IMR-90 (cell line): ENCODE measurements at regions not wholly inside any gene's neighbourhood (a gene's known extent, or its start where the extent isn't known, plus 50 kb on each side); places are given as distances from the start of the nearest gene placed in this dataset.

Experiments
- ATAC-seq: fragments of 200-7000 bp; cut with Tn5 transposase; 2 replicates; pipeline ENCODE4 v1.9.1; 2020; ENCODE audit warnings: low read depth, mild to moderate bottlenecking, moderate library complexity
- BruUV-seq: library from RNA; stranded (reverse); fragments of 400-500 nt; replicated peaks from 2 replicates; lab custom pipeline; 2021; lab: Mats Ljungman, UMichigan
- CTCF ChIA-PET: fragments of 300-600 bp; formaldehyde crosslinking; extraction: SDS; loops from one replicate; lab custom pipeline; 2021; ENCODE audit warnings: antibody characterized with exemption; lab: Yijun Ruan, JAX
- POLR2A ChIA-PET: fragments of 300-600 bp; sonication (Branson Sonifier 250); formaldehyde crosslinking; loops from one replicate; lab custom pipeline; 2022; ENCODE audit warnings: antibody characterized with exemption; ENCODE audit not compliant: unreplicated experiment; lab: Charles Lee
- DNase-seq: peaks from one replicate; pipeline ENCODE4 v3.0.0; 2013
- H2AFZ ChIP-seq: replicated peaks from 2 replicates; pipeline ENCODE3; 2013; ENCODE audit warnings: low read length, mild to moderate bottlenecking; ENCODE audit not compliant: poor library complexity
- H2AK5ac ChIP-seq: 2 replicates; pipeline ENCODE4 v1.6.1; 2013; ENCODE audit warnings: low read depth, low read length, inconsistent platforms
- H2AK9ac ChIP-seq: replicated peaks from 2 replicates; pipeline ENCODE3; 2013; ENCODE audit warnings: mild to moderate bottlenecking, low read depth, low read length, moderate library complexity; ENCODE audit not compliant: poor library complexity
- H2BK120ac ChIP-seq: 2 replicates; pipeline ENCODE4 v1.6.1; 2013; ENCODE audit warnings: low read depth, low read length, inconsistent platforms
- H2BK15ac ChIP-seq: 3 replicates; pipeline ENCODE4 v1.6.1; 2013; ENCODE audit warnings: low read depth, low read length, inconsistent platforms
- H2BK20ac ChIP-seq: 2 replicates; pipeline ENCODE4 v1.6.1; 2013; ENCODE audit warnings: low read depth, mild to moderate bottlenecking, inconsistent platforms, low read length, moderate library complexity
- H2BK5ac ChIP-seq: 2 replicates; pipeline ENCODE4 v1.6.1; 2013; ENCODE audit warnings: mild to moderate bottlenecking, low read depth, low read length, inconsistent platforms; ENCODE audit not compliant: poor library complexity, severe bottlenecking
- H3K14ac ChIP-seq: replicated peaks from 2 replicates; pipeline ENCODE4 v1.6.1; 2013; ENCODE audit warnings: low read depth, low read length, inconsistent platforms
- H3K18ac ChIP-seq: 2 replicates; pipeline ENCODE4 v1.6.1; 2013; ENCODE audit warnings: low read depth, low read length, control low read depth
- H3K23ac ChIP-seq: 2 replicates; pipeline ENCODE4 v1.6.1; 2013; ENCODE audit warnings: low read depth, low read length, inconsistent platforms
- H3K27ac ChIP-seq: 2 replicates; pipeline ENCODE4 v1.5.1; 2013; ENCODE audit warnings: mild to moderate bottlenecking, control low read depth, low read length; ENCODE audit not compliant: insufficient read depth
- H3K27me3 ChIP-seq: 2 replicates; pipeline ENCODE4 v1.6.1; 2013; ENCODE audit warnings: low read length; ENCODE audit not compliant: control insufficient read depth, insufficient read depth
- H3K36me3 ChIP-seq: 2 replicates; pipeline ENCODE4 v1.6.1; 2013; ENCODE audit warnings: low read length, mixed read lengths; ENCODE audit not compliant: control insufficient read depth, insufficient read depth
- H3K4ac ChIP-seq: 2 replicates; pipeline ENCODE4 v1.6.1; 2013; ENCODE audit warnings: low read depth, low read length, inconsistent platforms
- H3K4me1 ChIP-seq: 2 replicates; pipeline ENCODE4 v1.6.1; 2013; ENCODE audit warnings: low read length, mixed read lengths; ENCODE audit not compliant: control insufficient read depth, insufficient read depth
- H3K4me2 ChIP-seq: 2 replicates; pipeline ENCODE4 v1.6.1; 2013; ENCODE audit warnings: low read depth, mild to moderate bottlenecking, control low read depth, low read length, moderate library complexity
- H3K4me3 ChIP-seq: 2 replicates; pipeline ENCODE4 v1.5.1; 2013; ENCODE audit warnings: low read depth, mild to moderate bottlenecking, control low read depth, low read length, moderate library complexity; ENCODE audit not compliant: insufficient read depth
- H3K56ac ChIP-seq: 2 replicates; pipeline ENCODE4 v1.6.1; 2013; ENCODE audit warnings: low read length, inconsistent platforms; ENCODE audit not compliant: insufficient read depth; ENCODE audit errors: extremely low read depth
- H3K79me1 ChIP-seq, 2 experiments: 2 replicates each; pipeline ENCODE4 v1.6.1; 2013; ENCODE audit warnings: low read length in 2 of 2, inconsistent platforms in 1 of 2, low read depth in 1 of 2
- H3K9ac ChIP-seq: 2 replicates; pipeline ENCODE4 v1.6.1; 2013; ENCODE audit warnings: low read depth, low read length, control low read depth
- H3K9me1 ChIP-seq: 2 replicates; pipeline ENCODE4 v1.6.1; 2013; ENCODE audit warnings: low read length, inconsistent platforms; ENCODE audit not compliant: insufficient read depth
- H3K9me3 ChIP-seq: 2 replicates; pipeline ENCODE4 v1.6.1; 2013; ENCODE audit warnings: low read length; ENCODE audit not compliant: control insufficient read depth, insufficient read depth
- H4K20me1 ChIP-seq: 2 replicates; pipeline ENCODE4 v1.6.1; 2013; ENCODE audit warnings: low read length, inconsistent platforms; ENCODE audit not compliant: insufficient read depth
- H4K5ac ChIP-seq: 2 replicates; pipeline ENCODE4 v1.6.1; 2013; ENCODE audit warnings: mild to moderate bottlenecking, low read depth, low read length, control low read depth
- H4K8ac ChIP-seq, 2 experiments: 2 replicates each; pipeline ENCODE4 v1.6.1; 2013; ENCODE audit warnings: low read depth in 2 of 2, low read length in 2 of 2, control low read depth in 1 of 2, inconsistent platforms in 1 of 2
- H4K91ac ChIP-seq: 2 replicates; pipeline ENCODE4 v1.6.1; 2013; ENCODE audit warnings: low read depth, low read length, inconsistent platforms; ENCODE audit not compliant: insufficient read depth
- BHLHE40 ChIP-seq: fragments of 150-350 bp; IDR thresholded peaks from 2 replicates; pipeline ENCODE4 v1.6.1; 2016; ENCODE audit warnings: mild to moderate bottlenecking, low read depth, low read length
- CEBPB ChIP-seq: IDR thresholded peaks from 2 replicates; pipeline ENCODE4 v1.6.1; 2012; ENCODE audit warnings: low read depth, low read length, improper control_type of control experiment
- CTCF ChIP-seq: conservative IDR thresholded peaks from 2 replicates; pipeline ENCODE4 v1.5.1; 2012; ENCODE audit warnings: mild to moderate bottlenecking, low read depth, low read length, improper control_type of control experiment
- FOS ChIP-seq: fragments of 150-350 bp; IDR thresholded peaks from 2 replicates; pipeline ENCODE4 v1.6.1; 2016; ENCODE audit warnings: low read depth, low read length
- MAFK ChIP-seq: IDR thresholded peaks from 2 replicates; pipeline ENCODE4 v1.6.1; 2012; ENCODE audit warnings: low read depth, low read length, improper control_type of control experiment
- MAZ ChIP-seq: IDR thresholded peaks from 2 replicates; pipeline ENCODE4 v1.6.1; 2012; ENCODE audit warnings: low read depth, mild to moderate bottlenecking, low read length, improper control_type of control experiment, moderate library complexity, borderline replicate concordance
- MXI1 ChIP-seq: IDR thresholded peaks from 2 replicates; pipeline ENCODE4 v1.6.1; 2012; ENCODE audit warnings: low read depth, mild to moderate bottlenecking, low read length, moderate library complexity, borderline replicate concordance
- NFE2L2 ChIP-seq: fragments of 150-350 bp; IDR thresholded peaks from 2 replicates; pipeline ENCODE4 v1.6.1; 2016; ENCODE audit warnings: low read depth, mild to moderate bottlenecking, low read length
- POLR2A ChIP-seq: IDR thresholded peaks from 2 replicates; pipeline ENCODE4 v1.6.1; 2012; ENCODE audit warnings: mild to moderate bottlenecking, low read depth, low read length
- RAD21 ChIP-seq: IDR thresholded peaks from 2 replicates; pipeline ENCODE4 v1.6.1; 2012; ENCODE audit warnings: low read length, improper control_type of control experiment
- RCOR1 ChIP-seq: IDR thresholded peaks from 2 replicates; pipeline ENCODE4 v1.6.1; 2012; ENCODE audit warnings: mild to moderate bottlenecking, low read length, improper control_type of control experiment; ENCODE audit not compliant: insufficient replicate concordance
- RFX5 ChIP-seq: IDR thresholded peaks from 2 replicates; pipeline ENCODE4 v1.8.0; 2012; ENCODE audit warnings: low read depth, mild to moderate bottlenecking, low read length, moderate library complexity
- SMC3 ChIP-seq: fragments of 150-350 bp; IDR thresholded peaks from 2 replicates; pipeline ENCODE4 v1.6.1; 2016; ENCODE audit warnings: low read depth, mild to moderate bottlenecking, antibody characterized with exemption, low read length, moderate library complexity
- WGBS, 2 experiments: methylation state at CpG; one replicate each; pipeline versions ENCODE4 v1.1.5 to v1.1.7; 2013; ENCODE audit warnings: missing lambda C conversion rate in 2 of 2; ENCODE audit not compliant: insufficient read length in 1 of 2; ENCODE audit errors: extremely low coverage in 2 of 2; 5-methylcytosine and 5-hydroxymethylcytosine counted together
- dilution Hi-C: fragments of 300-500 bp; cut with HindIII; formaldehyde crosslinking; loops from one replicate; pipeline ENCODE4 v1.14.3; 2018; ENCODE audit warnings: low sequenced_read_pairs; ENCODE audit not compliant: unreplicated experiment
- in situ Hi-C: fragments of 300-500 bp; cut with MboI; formaldehyde crosslinking; loops from 3 replicates; pipeline ENCODE4 v1.14.3; 2019; ENCODE audit warnings: low sequenced_read_pairs, inconsistent platforms, mixed read lengths
- intact Hi-C: fragments of 100-400 bp; cut with micrococcal nuclease; formaldehyde crosslinking; loops from 2 replicates; pipeline ENCODE4 v1.10.0; 2022

- DNase-seq = no peak
- Histone ChIP-seq H3K4me2 (no peak overlapping the region), H3K36me3 (no peaks in the 10 kb centered on the region), H3K18ac (no peak overlapping the region), H3K27ac (no peak overlapping the region), H2AK9ac (no peak overlapping the region), H2BK20ac (no peak overlapping the region), H3K9me3 (no peaks in the 10 kb centered on the region), H2BK120ac (no peak overlapping the region), H3K23ac (no peak overlapping the region), H2AFZ (no peak overlapping the region), H2BK15ac (no peak overlapping the region), H3K4ac (no peak overlapping the region), H3K9ac (no peak overlapping the region), H3K4me3 (no peak overlapping the region), H4K8ac (no peak overlapping the region), H3K56ac (no peak overlapping the region), H3K79me1 (no peaks in the 10 kb centered on the region), H2AK5ac (no peak overlapping the region), H3K14ac (no peak overlapping the region), H4K91ac (no peak overlapping the region), H4K20me1 (no peaks in the 10 kb centered on the region), H3K9me1 (no peaks in the 10 kb centered on the region), H2BK5ac (no peak overlapping the region), H3K27me3 (no peaks in the 10 kb centered on the region), H4K5ac (no peak overlapping the region), H3K4me1 (no peaks in the 10 kb centered on the region)
- BruUV-seq = no TSS peak
- ChIA-PET POLR2A (no interaction called here), CTCF (interaction anchor here (0.7 kb wide), 1 partner anchor 47 kb away, joined by 3 read pairs; no protein-coding TSS in a partner anchor)
- no peak for TF ChIP-seq MAFK
- no peak for TF ChIP-seq BHLHE40
- no peak for TF ChIP-seq MAZ
- TF ChIP-seq SMC3 = no peak
- no peak for TF ChIP-seq POLR2A
- no peak for TF ChIP-seq RCOR1
- TF ChIP-seq RAD21 = no peak
- TF ChIP-seq NFE2L2 = no peak
- TF ChIP-seq MXI1 = no peak
- TF ChIP-seq CTCF = no peak
- TF ChIP-seq RFX5 = no peak
- no peak for TF ChIP-seq CEBPB
- TF ChIP-seq FOS = no peak
- in situ Hi-C loops (no loop called here), intact Hi-C loops (no loop called here), dilution Hi-C loops (no loop called here)
- no peak for ATAC-seq
- WGBS, 2 experiments = no CpG with 5 or more reads among the region's 2 CpGs
These were observed 87.9 kb upstream of the FLRT2 start for GRCh38 chr14:85441909-85442643.
